GM12878 (cell line): ENCODE measurements at regions not wholly inside any gene's neighbourhood (a gene's known extent, or its start where the extent isn't known, plus 50 kb on each side); places are given as distances from the start of the nearest gene placed in this dataset.

Experiments
- ASH2L ChIP-seq: fragments of 300-600, 200-600 bp; sonication (generic); IDR thresholded peaks from 2 replicates; pipeline ENCODE4 v1.6.1; 2017; ENCODE audit warnings: low read depth, mild to moderate bottlenecking, borderline replicate concordance
- ATF7 ChIP-seq: fragments of 450-650 bp; IDR thresholded peaks from 2 replicates; pipeline ENCODE4 v1.6.1; 2016; ENCODE audit warnings: low read depth, mild to moderate bottlenecking
- BCL11A ChIP-seq: IDR thresholded peaks from 2 replicates; pipeline ENCODE4 v1.6.1; 2011; ENCODE audit warnings: low read depth, low read length
- BHLHE40 ChIP-seq, 2 experiments: fragments of 450-650 bp in 1 of 2; IDR thresholded peaks; 2 replicates each; pipeline ENCODE4 v1.6.1; 2011 to 2017; ENCODE audit warnings: low read depth in 2 of 2, borderline replicate concordance in 1 of 2, improper control_type of control experiment in 1 of 2, low read length in 1 of 2, mild to moderate bottlenecking in 1 of 2
- CBX5 ChIP-seq: sonication (generic); IDR thresholded peaks from 2 replicates; pipeline ENCODE4 v1.6.1; 2016; ENCODE audit warnings: low read depth, moderate library complexity, mild to moderate bottlenecking, inconsistent platforms
- CEBPB ChIP-seq, 2 experiments: fragments of 150-350 bp in 1 of 2; IDR thresholded peaks; 2 replicates each; pipeline ENCODE4 v1.6.1; 2012 to 2014; ENCODE audit warnings: low read depth in 2 of 2, low read length in 2 of 2, borderline replicate concordance in 1 of 2, inconsistent platforms in 1 of 2
- CHD1 ChIP-seq: IDR thresholded peaks from 2 replicates; pipeline ENCODE4 v1.6.1; 2012; ENCODE audit warnings: low read depth, low read length, improper control_type of control experiment
- CHD2 ChIP-seq: IDR thresholded peaks from 2 replicates; pipeline ENCODE4 v1.6.1; 2011; ENCODE audit warnings: low read depth, low read length, improper control_type of control experiment, borderline replicate concordance
- IKZF2 ChIP-seq, 2 experiments: fragments of 450-650 bp; IDR thresholded peaks; 2 replicates each; pipeline ENCODE4 v1.6.1; 2017; ENCODE audit warnings: mild to moderate bottlenecking in 2 of 2, moderate library complexity in 2 of 2
- JUNB ChIP-seq: IDR thresholded peaks from 2 replicates; pipeline ENCODE4 v1.6.1; 2016; ENCODE audit warnings: antibody characterized with exemption, mild to moderate bottlenecking
- MEF2A ChIP-seq: IDR thresholded peaks from 2 replicates; pipeline ENCODE4 v1.6.1; 2011; ENCODE audit warnings: low read depth, mild to moderate bottlenecking, low read length, moderate library complexity; ENCODE audit not compliant: insufficient read depth
- MXI1 ChIP-seq: fragments of 150-350 bp; IDR thresholded peaks from 2 replicates; pipeline ENCODE4 v1.6.1; 2011; ENCODE audit warnings: low read depth, mild to moderate bottlenecking, inconsistent platforms, low read length, improper control_type of control experiment
- NR2C2 ChIP-seq: IDR thresholded peaks from 2 replicates; pipeline ENCODE4 v1.6.1; 2011; ENCODE audit warnings: borderline replicate concordance, low read depth; ENCODE audit not compliant: control insufficient read depth, insufficient read length
- PML ChIP-seq: IDR thresholded peaks from 2 replicates; pipeline ENCODE4 v1.6.1; 2012; ENCODE audit warnings: low read length, inconsistent platforms
- POLR2AphosphoS2 ChIP-seq: IDR thresholded peaks from 2 replicates; pipeline ENCODE4 v1.6.1; 2011; ENCODE audit warnings: low read depth, mild to moderate bottlenecking, low read length, improper control_type of control experiment, moderate library complexity
- POU2F2 ChIP-seq: IDR thresholded peaks from 3 replicates; pipeline ENCODE4 v1.6.1; 2011; ENCODE audit warnings: low read depth, mild to moderate bottlenecking, low read length, borderline replicate concordance
- RAD21 ChIP-seq: IDR thresholded peaks from 2 replicates; pipeline ENCODE4 v1.6.1; 2011; ENCODE audit warnings: mild to moderate bottlenecking, low read depth, low read length, moderate library complexity; ENCODE audit not compliant: insufficient read depth
- REST ChIP-seq: IDR thresholded peaks from 2 replicates; pipeline ENCODE4 v1.6.1; 2012; ENCODE audit warnings: mild to moderate bottlenecking, low read depth, low read length
- SREBF1 ChIP-seq: IDR thresholded peaks from 2 replicates; pipeline ENCODE4 v1.6.1; 2012; ENCODE audit warnings: mild to moderate bottlenecking, low read length
- STAT1 ChIP-seq: fragments of 450-650 bp; conservative IDR thresholded peaks from 2 replicates; pipeline ENCODE4 v1.6.1; 2014; ENCODE audit warnings: antibody characterized with exemption, mild to moderate bottlenecking
- TCF12 ChIP-seq: IDR thresholded peaks from 2 replicates; pipeline ENCODE4 v1.6.1; 2011; ENCODE audit warnings: low read depth, mild to moderate bottlenecking, low read length
- YBX1 ChIP-seq: fragments of 450-650 bp; IDR thresholded peaks from 2 replicates; pipeline ENCODE4 v1.6.1; 2016; ENCODE audit warnings: antibody characterized with exemption
- ZZZ3 ChIP-seq: IDR thresholded peaks from 2 replicates; pipeline ENCODE4 v1.6.1; 2011; ENCODE audit warnings: low read depth; ENCODE audit not compliant: control insufficient read depth, insufficient read length
- TF ChIP-seq, protein P1 (sequence below): IDR thresholded peaks from 2 replicates; pipeline ENCODE4 v1.6.1; 2011; ENCODE audit warnings: borderline replicate concordance, low read depth, mild to moderate bottlenecking, moderate library complexity, low read length; ENCODE audit not compliant: insufficient read depth, poor library complexity, severe bottlenecking
- TF ChIP-seq, protein P2 (sequence below): fragments of 150-350 bp; IDR thresholded peaks from 2 replicates; pipeline ENCODE4 v1.6.1; 2014; ENCODE audit warnings: mild to moderate bottlenecking, low read depth, low read length
- TF ChIP-seq, protein P3 (sequence below): fragments of 450-650 bp; IDR thresholded peaks from 2 replicates; pipeline ENCODE4 v1.6.1; 2016; ENCODE audit warnings: mild to moderate bottlenecking

DNA sequence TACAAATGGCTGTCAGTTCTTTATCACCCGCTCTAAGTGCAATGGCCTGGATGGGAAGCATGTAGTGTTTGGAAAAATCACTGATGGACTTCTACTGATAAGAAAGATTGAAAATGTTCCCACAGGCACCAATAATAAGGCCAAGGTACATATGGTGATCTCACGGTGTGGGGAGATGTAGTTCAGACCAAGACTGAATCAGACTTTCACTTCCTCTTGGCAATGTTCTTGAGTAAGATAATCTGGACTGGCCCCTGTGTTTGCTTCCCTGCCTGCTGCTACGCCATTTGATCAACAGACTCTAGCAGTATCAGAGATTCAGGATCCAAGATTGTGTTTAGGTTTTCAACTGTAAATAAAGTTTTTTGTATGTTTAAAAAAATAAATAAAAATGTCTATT is 682.2 kb upstream of the AMOT start (continued):
- TF ChIP-seq, protein P1, sequence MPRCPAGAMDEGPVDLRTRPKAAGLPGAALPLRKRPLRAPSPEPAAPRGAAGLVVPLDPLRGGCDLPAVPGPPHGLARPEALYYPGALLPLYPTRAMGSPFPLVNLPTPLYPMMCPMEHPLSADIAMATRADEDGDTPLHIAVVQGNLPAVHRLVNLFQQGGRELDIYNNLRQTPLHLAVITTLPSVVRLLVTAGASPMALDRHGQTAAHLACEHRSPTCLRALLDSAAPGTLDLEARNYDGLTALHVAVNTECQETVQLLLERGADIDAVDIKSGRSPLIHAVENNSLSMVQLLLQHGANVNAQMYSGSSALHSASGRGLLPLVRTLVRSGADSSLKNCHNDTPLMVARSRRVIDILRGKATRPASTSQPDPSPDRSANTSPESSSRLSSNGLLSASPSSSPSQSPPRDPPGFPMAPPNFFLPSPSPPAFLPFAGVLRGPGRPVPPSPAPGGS = no peak
- TF ChIP-seq SREBF1 (no peak), POLR2AphosphoS2 (no peak), TCF12 (0 out of 2 replicates have a peak, but pooled peaks have one; percentile 30), MEF2A (no peak), CHD1 (no peak), RAD21 (no peak), NR2C2 (no peak), JUNB (peak; percentile 26; the same call in 1 of the 2 replicates), YBX1 (no peak), ZZZ3 (no peak), POU2F2 (no peak), CHD2 (peak; percentile 34; the same call in 1 of the 2 replicates), STAT1 (no peak), REST (no peak), CEBPB (IDR thresholded peaks at IDR 0.05; ENCODE audit: borderline replicate concordance in 1 of 2, low read depth in 2 of 2, low read length in 2 of 2) (no peak), ATF7 (peak; percentile 47; the same call in 1 of the 2 replicates), BCL11A (peak; percentile 72; the same call in 1 of the 2 replicates), BHLHE40 (IDR thresholded peaks at IDR 0.05; ENCODE audit: borderline replicate concordance in 1 of 2, low read depth in 2 of 2, low read length in 1 of 2) (no peak), IKZF2 (IDR thresholded peaks at IDR 0.05) (peak in 1 of 2 experiments; percentile 47; a peak in 2 of 4 replicates), CBX5 (no peak), PML (no peak), ASH2L (no peak), MXI1 (no peak)
- TF ChIP-seq, protein P2, sequence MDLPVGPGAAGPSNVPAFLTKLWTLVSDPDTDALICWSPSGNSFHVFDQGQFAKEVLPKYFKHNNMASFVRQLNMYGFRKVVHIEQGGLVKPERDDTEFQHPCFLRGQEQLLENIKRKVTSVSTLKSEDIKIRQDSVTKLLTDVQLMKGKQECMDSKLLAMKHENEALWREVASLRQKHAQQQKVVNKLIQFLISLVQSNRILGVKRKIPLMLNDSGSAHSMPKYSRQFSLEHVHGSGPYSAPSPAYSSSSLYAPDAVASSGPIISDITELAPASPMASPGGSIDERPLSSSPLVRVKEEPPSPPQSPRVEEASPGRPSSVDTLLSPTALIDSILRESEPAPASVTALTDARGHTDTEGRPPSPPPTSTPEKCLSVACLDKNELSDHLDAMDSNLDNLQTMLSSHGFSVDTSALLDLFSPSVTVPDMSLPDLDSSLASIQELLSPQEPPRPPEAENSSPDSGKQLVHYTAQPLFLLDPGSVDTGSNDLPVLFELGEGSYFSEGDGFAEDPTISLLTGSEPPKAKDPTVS = no peak
- TF ChIP-seq, protein P3, sequence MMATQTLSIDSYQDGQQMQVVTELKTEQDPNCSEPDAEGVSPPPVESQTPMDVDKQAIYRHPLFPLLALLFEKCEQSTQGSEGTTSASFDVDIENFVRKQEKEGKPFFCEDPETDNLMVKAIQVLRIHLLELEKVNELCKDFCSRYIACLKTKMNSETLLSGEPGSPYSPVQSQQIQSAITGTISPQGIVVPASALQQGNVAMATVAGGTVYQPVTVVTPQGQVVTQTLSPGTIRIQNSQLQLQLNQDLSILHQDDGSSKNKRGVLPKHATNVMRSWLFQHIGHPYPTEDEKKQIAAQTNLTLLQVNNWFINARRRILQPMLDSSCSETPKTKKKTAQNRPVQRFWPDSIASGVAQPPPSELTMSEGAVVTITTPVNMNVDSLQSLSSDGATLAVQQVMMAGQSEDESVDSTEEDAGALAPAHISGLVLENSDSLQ = no peak
